PFSK-1 (cell line): ENCODE measurements at regions not wholly inside any gene's neighbourhood (a gene's known extent, or its start where the extent isn't known, plus 50 kb on each side); places are given as distances from the start of the nearest gene placed in this dataset.

Experiments used
- POLR2AphosphoS5 ChIP-seq: IDR thresholded peaks from 2 replicates; pipeline ENCODE4 v1.6.1; 2012; ENCODE audit warnings: low read depth, mild to moderate bottlenecking, control low read depth, low read length, moderate library complexity
- SIN3A ChIP-seq: IDR thresholded peaks from 2 replicates; pipeline ENCODE4 v1.6.1; 2012; ENCODE audit warnings: mild to moderate bottlenecking, low read length, moderate library complexity, borderline replicate concordance; ENCODE audit not compliant: insufficient read depth
- TAF1 ChIP-seq: IDR thresholded peaks from 2 replicates; pipeline ENCODE4 v1.6.1; 2012; ENCODE audit warnings: low read length, control low read depth, borderline replicate concordance; ENCODE audit not compliant: insufficient read depth

DNA sequence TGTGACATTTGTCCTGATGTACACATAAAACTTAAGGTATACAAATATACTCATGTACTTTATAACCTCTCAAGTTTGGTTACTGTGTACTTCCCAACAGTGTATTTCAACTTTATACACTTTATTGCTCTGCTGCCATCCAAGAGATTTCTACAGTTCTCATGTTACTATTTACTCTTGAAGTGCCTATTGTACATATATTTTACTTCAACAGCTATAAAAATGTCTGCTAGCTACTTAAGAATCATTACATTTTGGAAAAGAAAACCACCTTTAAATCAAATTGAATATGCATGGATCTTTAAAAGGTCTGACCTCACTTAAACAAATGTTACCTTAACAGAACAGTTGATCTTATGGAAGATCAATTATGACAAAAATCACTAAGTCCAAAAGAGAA is 1056.4 kb downstream of the ADGRL3 start:
- TF ChIP-seq TAF1 (no peak), SIN3A (no peak), POLR2AphosphoS5 (no peak)
